Activated gamma-delta T cell (primary cell): ENCODE measurements at regions not wholly inside any gene's neighbourhood (a gene's known extent, or its start where the extent isn't known, plus 50 kb on each side); places are given as distances from the start of the nearest gene placed in this dataset.
"Not testable (repeated sequence)": the region's sequence is repeated elsewhere in the genome, so short reads cannot be mapped to it uniquely, and the experiment has no call there.

Source experiments
- DNase-seq: peaks from one replicate; lab custom pipeline; 2025; lab: John Stamatoyannopoulos, UW

DNA sequence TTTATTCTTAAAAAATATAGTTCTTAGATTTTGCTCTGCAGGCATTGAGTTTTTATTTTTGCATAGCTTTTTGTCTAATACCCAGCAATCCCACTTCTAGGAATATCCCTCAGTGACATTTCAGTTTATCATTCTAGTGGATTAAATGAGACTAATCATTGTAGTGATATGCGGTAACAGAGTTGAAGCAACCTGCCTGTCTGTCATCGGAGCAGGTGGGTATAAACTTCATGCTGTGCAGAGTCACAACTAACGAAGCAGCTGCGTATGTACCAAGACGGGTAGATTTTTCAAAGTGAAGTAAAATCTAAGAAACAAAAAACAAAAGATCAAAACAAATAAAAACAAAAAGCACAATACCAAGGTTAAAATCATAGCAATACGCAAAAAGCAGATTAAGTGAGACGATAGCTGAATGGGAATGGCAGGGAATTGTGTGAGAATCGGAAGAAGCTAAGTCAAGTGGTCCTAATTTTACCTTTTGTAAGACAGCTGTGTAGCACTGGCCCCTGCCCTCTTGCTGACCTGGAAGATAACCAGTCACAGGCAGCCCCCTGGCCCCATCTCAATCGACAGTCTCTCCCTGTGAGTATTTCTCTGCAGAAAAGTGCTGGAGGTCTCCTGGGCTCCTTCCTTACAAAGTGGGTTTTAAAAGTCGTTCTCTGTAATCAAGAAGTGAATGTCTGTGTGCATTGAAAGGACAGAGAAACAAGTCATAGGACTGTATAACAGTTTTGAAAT, 169.2 kb downstream of the OR2B2 start:
- no peak for DNase-seq

DNA sequence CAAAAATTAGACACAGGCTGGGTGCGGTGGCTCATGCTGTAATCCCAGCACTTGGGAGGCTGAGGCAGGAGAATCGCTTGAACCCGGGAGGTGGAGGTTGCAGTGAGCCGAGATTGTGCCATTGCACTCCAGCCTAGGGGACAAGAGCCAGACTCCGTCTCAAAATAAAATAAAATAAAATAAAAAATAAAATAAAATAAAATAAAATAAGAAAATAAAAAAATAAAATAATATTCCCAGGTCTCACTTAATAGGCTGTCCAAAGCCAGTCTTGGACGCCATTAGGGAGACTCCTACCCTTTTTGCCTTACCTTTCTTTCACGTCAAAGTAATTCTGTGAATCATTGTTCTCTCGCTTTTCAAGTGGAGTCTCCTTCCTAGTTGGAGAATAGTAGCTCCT, 172.3 kb downstream of the OR2B2 start:
- not testable (repeated sequence) for DNase-seq

DNA sequence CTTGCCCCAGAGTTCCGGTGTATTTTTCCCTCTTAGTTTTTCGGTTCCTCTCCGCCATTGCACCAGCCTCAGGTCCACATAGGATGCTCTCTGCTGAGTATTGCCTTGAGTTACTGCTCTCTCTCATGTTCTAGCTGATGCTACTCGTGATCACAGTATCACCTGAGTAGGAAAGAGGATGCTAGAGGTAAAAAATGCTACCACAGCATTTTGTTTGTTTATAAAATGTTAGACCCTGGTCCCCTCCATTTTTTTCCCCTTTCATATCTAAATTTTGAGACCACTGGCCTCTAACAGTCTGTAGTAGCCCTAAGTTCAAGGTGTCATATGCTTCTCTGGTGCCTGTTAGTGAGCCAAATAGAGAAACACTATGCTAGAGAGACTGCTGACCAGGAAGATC, 175.5 kb downstream of the OR2B2 start:
- DNase-seq, result no peak

DNA sequence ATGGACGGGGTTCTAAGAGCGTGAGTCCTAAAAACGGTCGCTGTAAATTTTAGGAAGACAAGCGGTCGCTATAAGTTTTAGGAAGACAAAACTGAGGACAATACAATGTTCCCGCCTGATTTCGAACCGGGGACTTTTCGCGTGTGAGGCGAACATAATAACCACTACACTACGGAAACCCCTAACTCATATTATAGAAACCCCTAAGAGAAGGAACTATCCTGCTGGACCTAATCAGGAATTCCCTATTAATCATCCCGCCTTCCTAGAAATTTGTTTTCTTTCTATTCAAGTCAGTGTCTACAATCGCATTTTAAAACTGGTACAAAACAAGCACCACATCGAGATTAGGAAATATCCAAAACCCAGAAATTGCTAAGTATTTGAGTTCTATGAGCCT, 183.8 kb downstream of the OR2B2 start:
- no peak for DNase-seq

DNA sequence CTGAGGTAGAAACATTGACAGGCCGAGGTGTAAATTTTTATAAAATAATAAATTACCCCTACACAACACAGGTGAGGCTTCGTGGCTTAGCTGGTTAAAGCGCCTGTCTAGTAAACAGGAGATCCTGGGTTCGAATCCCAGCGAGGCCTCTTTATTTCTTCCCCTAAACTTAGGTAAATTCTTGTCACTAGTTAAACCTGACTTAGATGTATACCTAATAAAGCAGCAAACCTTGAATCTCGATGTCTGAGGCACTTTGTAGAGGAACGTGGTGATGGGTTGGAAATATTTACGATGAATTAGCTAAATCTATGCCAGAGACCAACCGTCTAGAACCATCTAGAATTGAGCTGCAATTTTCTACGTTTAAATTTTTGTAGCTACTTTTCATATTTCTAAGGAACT, 185.6 kb downstream of the OR2B2 start:
- DNase-seq, result no peak

DNA sequence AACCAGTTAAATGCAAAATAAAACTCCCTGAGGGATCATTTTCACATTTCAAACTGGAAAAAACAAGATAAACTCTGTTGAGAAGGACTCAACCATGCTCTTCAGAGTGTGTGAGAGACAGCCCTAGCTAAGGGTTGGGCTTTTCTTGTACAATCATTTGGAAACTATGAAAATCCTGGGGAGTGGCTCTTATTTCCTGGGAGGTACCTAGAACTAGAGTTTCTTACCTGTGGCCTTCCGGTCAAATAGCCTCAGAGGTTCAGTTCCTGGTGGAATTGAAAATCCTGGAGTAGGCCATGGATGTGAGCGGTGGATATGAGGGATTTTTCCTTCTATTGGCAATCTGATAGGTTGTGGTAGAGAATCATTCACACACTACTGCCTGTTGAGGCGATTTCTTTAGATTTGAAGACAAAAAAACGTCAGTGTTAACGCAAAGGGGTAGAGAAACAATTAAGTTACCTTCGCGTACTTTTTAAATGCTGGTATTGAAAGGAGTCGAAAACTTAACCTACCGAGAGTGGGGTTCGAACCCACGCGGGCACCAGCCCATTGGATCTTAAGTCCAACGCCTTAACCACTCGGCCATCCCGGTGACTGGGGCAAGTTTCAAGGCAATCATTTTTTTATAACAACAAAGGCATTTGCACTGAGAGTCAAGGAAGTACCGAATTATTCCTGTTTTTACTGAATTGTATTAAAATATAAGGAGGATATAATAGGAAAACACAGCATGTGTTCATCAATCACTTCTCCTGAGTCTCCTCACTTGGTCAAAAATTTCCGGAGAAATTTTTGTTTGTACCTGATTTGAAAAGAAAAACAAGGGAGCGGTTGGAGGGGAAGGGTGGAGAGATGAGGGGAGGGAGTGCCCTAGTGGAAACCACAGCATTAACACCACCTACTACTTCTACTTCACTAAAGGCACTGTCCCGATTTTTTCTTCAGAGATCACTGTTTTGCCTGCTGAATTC, 191.3 kb downstream of the OR2B2 start:
- no peak for DNase-seq

DNA sequence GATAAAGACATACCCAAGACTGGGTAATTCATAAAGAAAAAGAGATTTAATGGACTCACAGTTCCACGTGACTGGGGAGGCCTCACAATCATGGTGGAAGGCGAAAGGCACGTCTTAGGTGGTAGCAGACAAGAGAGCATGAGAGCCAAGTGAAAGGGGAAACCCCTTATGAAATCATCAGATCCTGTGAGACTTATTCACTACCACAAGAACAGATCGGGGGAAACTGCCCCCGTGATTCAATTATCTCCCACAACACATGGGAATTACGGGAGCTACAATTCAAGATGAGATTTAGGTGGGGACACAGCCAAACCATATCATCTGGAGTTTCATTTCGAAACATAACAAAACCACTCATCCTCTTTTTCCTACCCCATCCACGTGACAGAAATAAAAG, 193.2 kb downstream of the OR2B2 start:
- DNase-seq, result not testable (repeated sequence)

DNA sequence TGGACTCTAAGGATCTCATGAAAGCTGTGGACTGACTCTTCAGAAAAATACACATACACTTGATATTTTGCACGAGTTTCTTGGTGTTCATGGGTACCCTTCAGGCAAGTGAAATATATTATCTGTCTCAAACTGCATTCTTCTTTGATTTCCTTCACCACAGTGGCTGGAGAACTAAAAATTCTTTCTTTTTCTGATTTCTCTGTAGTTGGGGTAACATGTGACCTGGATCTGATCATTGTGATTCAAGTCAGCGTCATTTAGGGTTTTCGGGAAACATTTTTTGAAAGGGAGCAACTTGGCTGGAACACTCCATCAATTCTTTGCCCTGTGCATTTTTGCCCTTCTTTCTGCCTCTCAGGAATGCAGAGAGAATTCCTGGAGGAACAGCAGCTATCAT, 205.8 kb downstream of the OR2B2 start:
- no peak for DNase-seq

DNA sequence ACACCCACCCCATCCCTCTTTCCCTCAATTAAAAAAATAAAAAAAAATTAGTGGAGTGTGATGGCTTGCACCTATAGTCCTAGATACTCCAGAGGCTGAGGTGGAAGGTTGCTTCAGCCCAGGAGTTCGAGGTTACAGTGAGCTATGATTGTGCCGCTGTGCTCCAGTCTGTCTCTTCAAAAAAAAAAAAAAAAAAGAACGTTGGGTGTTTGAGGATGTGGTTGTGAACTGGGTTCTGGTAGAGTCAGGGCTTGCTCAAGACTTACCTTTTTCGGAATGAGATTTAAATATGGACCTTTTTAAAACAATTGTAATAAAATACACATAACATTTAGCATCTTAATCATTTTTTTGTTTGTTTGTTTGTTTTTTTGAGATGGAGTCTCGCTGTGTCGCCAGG, 211.9 kb downstream of the OR2B2 start:
- no peak for DNase-seq

DNA sequence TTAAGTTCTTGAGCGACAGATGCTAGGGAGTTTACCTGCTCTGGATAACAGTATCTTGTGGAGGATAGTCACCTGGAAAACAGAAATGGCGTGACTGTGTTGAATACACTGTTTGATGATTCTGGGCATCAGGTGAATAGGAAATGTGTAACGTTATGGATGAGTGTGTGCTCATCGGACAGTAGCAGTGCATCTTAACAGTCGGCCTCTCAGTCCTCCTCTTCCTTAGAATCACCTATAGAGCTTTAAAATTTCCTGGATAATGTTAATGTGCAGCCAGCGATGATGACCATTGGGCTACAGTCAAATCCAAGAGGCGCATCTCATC, 217.7 kb downstream of the OR2B2 start:
- DNase-seq, result no peak

DNA sequence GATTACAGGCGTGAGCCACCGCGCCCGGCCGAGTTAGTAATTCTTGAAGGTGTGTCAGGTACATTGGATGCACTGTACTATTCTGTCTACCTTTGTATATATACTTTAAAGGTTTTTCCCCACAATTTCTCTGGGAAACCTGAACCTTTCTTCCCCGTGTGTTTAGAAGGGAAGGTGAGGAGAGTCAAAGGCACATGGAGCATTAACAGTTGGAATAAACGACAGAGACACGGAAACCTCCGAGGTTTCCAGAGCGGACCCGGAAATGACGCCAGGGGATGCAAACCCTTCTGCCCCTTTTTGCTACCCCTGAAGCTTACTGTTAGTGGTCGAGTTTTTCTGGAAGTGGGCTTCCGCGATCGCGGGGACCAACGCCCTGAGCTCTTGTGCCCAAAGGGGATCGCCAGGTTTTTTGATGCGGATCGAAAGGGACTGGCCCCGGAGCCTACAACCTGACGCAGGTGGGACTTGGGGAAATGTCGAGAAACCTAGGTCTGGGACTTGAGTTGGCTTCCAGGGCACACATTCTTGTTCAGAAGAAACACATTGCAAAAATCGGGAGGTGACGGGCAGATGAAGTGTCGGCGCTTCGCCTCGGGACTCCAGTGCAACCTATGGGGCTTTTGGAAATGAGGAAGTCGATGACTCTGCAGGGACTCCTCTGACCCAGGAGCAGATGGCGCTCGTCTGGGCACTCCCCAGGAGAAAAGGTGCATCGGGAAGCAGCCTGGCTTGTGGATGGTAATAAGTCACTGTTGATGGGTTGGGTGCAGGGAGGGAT, 218.2 kb downstream of the OR2B2 start:
- peak; percentile 12 for DNase-seq

DNA sequence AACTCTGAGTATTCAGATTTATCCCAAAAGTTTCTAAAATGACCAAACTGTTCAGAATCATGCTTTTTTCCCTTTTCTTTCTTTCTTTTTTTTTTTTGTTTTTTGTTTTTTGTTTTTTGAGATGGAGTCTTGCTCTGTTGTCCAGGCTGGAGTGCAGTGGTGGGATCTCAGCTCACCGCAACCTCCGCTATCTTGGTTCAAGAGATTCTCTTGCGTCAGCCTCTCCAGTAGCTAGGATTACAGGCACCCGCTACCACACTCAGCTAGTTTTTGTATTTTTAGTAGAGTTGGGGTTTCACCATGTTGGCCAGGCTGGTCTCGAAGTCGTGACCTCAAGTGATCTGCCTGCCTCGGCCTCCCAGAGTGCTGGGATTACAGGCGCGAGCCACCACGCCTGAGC, 219.2 kb upstream of the ZNF184 start:
- not testable (repeated sequence) for DNase-seq

DNA sequence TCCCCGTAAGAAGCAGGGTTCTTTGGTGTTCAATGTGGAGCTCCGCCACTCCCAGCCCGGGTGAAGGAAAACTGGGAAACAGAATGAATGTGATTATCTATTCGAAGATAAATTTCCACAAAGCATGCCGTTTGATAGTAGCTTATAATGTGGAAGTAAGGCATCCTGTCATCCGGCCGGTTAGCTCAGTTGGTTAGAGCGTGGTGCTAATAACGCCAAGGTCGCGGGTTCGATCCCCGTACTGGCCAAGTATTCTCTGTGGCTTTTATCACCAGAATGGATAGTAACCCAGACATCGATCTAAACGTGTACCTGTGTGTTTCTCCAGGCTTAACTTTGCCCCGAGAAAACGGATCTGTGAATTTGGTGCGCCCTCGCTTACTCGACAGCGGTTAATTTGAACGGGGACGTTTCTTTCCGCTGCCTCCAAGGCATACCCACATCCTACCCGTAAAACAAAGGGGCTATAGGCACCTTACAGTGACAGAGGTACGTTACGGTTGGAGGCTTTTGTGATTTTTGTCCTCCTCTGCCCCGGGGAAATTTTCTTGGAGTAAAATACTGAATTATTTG, 215.2 kb upstream of the ZNF184 start:
- no peak for DNase-seq

DNA sequence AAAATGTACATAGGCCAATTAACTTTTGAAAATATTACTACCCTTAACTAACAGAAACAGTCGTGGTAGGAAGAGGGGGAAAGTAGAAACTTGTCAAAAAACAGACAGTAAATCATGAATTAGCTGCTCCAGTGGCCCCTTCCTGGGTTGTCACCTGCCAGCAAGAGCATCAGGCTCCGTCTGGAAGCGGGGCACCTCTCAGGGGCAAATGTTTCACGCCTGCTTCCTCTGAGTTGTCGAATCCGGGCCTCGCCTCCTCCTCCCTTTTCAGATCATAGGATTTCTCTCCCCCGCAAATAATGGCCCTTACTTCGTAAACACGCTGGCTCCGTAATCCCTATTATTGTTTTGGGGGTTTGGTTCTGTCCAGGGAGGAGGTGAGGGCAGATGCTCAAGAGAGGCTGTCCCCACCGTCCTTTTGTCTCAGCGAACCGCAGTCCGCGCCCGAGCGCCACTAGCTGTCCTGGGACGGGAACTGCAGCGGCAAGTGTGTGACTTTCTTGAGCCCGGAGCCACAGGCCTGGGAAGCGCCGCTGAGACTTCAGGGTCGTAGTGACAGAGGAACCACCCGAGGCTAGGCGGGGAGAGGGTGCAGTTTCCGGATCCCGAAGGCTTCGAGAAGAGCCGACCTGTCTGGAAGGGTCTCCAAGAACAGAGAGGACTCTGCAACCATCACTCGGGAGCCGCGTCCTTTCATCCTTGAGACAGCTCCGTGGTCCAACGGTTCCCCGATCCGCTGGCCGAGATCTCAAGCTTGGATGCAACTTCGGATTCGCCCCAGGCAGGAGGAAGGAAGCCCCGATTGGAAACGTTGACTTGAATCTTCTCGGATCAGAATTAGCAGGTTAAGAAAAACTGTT, 214.5 kb upstream of the ZNF184 start:
- peak; percentile 43 for DNase-seq

DNA sequence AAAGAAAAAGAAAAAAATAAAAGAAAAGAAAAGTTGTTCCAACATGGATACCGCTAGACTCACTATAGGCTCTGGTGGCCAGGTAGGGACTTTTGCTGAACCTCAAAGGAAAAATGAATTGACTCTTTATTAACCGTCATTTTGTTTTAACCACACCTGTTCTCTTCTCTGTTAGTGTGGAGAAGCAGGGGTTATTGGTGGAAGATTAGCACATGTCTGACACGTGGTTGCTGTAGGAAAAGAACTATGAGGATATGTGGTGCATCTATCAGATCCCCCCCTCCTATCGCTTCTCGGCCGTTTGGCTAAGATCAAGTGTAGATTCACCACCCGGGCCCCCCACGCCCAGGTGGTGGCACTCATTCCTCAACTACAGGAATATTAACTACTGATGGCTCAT, 212.4 kb upstream of the ZNF184 start:
- no peak for DNase-seq

DNA sequence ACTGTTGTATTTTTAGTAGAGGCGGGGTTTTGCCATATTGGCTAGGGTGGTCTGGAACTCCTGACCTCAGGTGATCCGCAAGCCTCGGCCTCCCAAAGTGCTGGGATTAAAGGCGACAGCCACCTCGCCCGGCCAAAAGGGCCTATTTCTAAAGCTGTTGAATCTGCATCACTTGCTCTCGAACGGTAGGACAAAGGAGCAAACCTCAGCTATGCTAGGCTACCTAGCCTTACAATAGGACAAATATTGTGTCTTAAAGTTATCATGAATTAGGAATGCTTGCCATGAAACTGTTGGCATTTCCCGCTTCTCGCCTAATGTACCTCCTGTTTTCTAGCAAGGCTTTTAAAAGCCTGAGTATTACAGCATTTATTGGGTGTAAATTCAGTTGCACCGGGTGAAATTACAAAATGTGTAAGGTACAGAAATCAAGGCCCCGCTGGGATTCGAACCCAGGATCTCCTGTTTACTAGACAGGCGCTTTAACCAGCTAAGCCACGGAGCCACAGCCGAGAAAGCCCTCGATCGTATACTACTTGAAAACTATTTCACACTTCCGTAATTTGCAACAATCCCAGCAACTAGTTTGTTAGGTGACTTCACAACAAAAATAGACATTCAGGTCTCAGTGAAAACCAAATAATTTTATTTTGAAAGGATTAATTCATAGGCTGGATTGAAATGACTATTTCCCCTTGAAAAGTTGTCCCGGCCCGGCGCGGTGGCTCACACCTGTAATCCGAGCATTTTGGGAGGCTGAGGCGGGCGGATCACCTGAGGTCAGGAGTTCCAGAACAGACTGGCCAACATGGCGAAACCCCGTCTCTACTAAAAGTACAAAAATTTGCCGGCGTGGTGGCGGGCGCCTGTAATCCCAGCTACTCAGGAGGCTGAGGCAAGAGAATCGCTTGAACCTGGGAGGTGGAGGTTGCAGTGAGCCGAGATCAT, 211.6 kb upstream of the ZNF184 start:
- DNase-seq, result no peak

DNA sequence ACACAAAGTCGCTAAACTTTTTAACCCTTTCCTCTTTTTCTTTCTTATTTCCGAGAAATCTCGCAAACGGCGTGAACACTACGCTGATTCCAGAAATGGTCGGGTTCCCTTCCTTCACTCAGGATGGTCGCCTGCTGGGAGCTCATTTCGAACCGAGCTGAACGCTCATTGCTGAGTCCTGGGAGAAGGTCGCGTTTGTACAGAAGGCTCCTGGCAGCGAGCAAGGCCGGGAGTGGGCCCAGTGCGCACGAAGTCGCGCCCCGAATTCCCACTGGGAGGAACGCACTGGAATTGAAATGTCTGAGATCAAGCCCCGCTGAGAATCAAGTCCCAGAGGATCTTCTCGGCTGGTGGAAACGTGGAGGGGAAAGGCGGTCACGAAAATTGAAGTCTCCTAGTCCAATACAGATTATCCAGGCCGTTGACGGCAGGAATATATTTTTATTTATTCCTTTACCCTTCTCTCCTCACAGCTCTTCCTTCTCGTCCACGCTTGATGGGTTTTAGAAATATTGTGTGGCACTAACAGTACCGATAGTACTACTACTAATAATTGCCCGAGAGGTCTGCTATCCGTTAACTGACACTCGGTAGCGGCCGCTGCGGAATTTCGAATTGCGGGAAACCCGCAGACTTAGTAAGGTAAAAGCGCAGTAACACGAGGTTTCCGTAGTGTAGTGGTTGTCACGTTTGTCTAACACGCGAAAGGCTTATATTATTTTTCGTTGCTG, 207.2 kb upstream of the ZNF184 start:
- no peak for DNase-seq

DNA sequence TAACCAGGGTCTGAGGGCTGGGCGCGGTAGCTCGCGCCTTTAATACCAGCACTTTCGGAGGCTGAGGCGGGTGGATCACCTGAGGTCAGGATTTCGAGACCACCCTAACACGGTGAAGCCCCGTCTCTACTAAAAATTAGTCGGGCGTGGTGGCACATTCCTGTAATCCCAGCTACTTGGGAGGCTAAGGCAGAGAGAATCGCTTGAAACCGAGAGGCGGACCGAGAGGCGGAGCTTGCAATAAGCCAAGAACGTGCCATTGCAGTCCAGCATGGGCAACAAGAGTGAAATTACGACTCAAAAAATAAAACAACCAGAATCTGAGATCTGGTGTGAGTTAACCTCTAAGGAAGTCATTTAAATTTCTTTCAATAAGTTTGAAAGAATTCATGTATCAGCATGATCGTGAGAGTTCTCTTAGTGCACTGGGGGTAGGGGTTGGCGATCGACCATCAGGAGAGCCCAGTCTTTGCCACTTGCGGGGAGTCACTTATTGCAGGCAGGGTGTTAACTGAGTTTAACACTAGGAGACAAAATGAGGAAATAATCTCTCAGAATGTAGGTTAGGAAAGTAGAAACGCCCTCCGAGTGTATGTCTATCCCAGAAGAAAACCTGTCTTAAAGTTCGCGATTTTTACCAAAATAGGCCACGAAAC, 206.5 kb upstream of the ZNF184 start:
- no peak for DNase-seq

DNA sequence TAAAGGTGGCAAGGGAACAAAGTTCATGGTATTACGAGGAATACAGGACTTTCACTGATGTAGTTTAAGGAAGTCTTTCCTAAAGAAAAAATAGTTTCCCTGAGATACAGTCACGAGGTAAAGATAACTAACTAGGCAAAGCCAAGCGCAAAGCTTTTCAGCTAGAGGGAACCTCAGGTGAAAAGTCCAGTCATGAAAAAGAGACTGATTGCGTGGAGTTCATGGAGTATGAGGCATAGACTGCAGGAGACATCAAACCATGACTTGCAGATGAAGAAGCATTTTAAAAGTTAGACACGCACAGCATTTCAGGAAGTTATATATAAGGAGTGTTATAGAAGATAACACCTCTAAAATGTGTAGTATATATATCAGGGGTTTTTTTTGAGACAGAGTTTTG, 205.6 kb upstream of the ZNF184 start:
- DNase-seq, result no peak
